ENCODE measurements at regions not wholly inside any gene's neighbourhood (a gene's known extent, or its start where the extent isn't known, plus 50 kb on each side); places are given as distances from the start of the nearest gene placed in this dataset.

- DNase-seq (ENCODE audit: low spot score): no peak
Observed at GRCh38 chr2:215597577-215597976, 161.7 kb upstream of the FN1 start.

GRCh38 chr2:215594766-215595165 is 158.9 kb upstream of the FN1 start:
- no peak for DNase-seq (ENCODE audit: low spot score)

- no peak for DNase-seq (ENCODE audit: low spot score)
Observed at GRCh38 chr2:215590010-215590745, 154.3 kb upstream of the FN1 start.

DNA sequence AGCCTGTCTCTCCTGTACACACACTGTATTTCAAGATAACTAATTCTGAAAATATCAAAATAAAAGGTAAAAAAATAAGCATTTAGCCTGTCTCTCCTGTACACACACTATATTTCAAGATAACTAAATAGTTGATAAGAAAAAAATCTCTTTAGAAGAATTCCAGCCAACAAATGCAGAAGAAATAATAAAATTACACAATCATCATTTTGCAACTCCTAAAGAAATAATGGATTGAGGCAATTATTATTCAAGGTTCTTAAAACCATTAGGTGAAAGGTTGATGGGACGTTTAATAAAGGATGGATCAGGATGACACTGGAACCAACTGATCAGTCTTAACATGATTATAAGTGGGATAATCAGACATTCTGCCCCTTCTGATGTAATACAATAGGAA is 148.0 kb upstream of the FN1 start:
- no peak for DNase-seq (ENCODE audit: low spot score)

DNA sequence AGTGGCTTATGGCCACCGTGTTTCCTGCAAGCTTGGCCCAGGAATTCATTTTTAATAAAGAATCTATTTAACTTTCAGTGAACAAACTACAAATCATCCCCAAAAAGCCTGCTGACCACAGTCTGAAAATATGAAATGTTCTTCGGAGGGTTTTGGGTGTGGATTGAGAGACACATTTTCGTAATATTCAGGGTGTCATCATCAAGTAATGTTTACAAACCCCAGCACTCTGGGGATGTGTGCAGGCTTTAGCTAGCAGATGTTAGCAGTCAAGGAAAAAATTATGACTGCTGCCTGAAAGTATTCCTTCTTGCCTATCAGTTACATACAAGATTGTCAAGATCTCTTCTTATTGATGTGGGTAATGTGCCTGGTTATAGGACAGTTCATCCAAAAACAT is 143.9 kb upstream of the FN1 start:
- DNase-seq (ENCODE audit: low spot score): no peak

DNA sequence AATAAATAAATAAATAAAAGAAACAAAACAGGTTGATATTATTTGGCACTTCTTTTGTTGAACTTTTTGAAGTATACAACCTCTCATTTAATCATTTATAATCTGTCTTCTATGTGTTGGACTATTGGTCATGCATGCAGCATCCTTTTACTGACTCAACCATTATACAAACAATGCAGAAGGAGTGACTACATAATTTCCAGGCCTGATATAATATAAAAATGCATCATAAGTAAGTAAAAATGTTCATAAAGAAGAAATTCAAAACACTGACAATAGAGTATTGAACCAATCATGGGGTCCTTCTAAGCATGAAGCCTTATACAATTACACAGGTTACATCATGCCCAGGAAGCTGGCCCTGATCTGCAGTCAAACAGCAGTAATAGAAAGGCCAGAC is 141.5 kb upstream of the FN1 start:
- DNase-seq (ENCODE audit: low spot score): no peak

GRCh38 chr2:215576572-215576971 is 140.7 kb upstream of the FN1 start:
- DNase-seq (ENCODE audit: low spot score): no peak

DNA sequence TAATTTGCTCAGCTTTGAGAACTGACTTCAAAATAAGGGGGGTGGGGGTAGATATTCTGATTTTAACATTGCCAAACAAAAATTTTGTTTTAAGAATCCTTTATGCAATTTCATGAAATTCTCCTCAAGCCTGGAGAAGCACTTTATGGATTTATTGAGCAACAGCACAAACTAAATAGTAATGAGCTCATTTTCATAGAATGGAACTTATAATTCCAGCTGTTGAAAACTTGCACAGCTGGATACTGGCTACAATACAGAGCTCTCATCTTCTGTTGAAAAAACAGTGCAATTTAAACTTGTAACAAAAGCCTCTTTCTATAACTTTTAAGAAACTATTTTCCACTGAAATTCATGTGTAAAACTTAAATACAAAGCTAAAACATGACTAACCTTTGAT is 137.6 kb upstream of the FN1 start:
- no peak for DNase-seq (ENCODE audit: low spot score)

DNA sequence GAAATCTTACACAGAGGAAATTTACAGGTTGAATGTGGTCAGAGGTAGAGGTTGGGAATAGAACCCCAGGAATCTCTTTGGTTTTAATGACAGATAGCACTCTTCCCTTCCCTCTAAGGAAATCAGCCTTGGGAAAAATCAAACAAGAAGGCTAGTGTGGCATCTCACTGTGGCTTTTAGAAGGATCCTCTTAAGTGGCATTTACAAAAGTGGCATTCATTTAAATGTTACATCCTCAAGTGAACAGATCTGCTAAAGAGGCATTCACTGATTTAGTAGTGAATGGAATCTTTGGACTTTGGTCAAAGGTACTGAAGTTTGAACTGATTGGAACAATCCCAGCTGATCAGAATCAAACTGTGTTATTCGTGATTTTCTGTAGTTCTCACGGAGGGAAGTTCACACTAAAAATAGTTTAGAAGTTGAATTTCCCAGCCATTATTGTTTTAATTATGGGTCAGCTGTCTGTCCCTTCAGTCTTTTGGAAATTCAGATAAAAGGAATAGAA is 136.5 kb upstream of the FN1 start:
- no peak for DNase-seq (ENCODE audit: low spot score)

DNA sequence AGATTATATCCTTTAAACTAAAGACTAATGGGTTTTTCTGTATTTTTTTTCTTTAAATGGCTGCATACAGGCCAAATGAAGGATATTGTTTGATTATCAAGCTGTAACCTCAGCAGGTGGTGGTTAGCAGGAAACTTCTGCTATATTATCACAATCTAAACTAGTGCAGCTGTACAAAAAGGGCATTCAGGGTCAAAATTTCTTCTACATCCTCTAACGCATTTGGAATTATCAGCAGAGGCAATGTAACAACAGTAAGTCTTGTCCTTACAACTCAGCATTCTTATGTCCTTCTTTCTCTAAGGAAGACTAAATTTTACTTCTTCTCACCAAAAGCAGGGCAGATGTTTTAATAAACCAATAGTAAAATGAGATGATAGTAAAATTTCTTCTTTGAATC is 135.8 kb upstream of the FN1 start:
- DNase-seq (ENCODE audit: low spot score): no peak

DNA sequence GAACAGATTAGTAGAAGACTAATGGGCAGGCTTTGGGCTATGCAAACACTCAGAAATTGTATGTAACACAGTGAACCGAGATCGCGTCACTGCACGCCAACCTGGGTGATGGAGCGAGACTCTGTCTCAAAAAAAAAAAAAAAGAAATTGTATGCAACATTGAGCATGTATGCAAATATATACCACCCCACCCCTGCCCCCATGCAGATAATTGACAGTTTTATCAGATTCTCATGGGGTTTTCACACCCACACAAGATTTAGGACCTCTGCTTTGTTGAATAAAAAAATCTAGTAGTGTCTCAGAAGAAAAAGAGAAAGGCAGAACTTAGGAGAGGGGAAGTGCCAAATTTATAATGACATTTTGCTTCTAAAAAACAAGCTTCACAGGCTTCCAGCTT is 131.6 kb upstream of the FN1 start:
- no peak for DNase-seq (ENCODE audit: low spot score)

- no peak for DNase-seq (ENCODE audit: low spot score)
Observed at GRCh38 chr2:215565897-215566296, 130.0 kb upstream of the FN1 start.

- DNase-seq (ENCODE audit: low spot score): no peak
Observed at GRCh38 chr2:215557701-215558100, 121.8 kb upstream of the FN1 start.

- no peak for DNase-seq (ENCODE audit: low spot score)
Observed at GRCh38 chr2:215556979-215557378, 121.1 kb upstream of the FN1 start.

DNA sequence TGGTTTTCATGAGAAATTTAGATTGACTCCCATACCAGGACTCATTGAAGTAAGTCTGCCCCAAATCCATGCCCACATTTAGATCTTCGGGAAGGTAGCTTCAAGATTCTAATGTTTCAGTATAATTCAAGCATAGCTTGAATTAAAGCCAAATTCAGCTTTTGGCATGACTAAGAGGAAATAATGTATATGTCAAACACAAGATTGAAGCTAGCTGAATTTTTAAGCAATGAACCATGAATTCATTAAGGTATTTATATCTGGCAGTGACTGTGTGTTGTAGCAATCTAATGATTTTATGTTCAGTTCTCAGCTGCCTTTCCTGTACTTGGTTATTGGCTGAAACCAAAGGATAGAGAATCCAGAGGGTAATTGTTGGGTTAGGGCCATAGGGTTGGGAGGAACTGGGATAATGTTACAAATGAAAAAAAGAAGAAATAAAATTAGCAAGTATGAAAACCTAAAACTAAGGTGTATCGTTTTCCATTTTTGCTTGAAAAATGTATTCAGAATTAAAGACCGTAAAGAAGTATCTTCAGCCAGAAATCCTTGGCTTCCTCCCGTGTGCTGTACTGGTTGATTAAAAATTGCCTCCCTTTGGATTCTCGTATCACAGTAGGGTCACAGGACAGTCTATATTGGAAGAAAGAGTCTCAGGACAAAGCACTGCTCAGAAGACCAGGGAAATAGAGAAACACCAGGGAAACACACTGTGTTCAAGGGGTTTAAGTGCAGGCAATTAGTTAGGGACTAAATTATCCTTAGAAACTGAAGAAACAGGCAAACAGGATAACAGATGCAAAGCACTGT is 119.0 kb upstream of the FN1 start:
- DNase-seq (ENCODE audit: low spot score): no peak

GRCh38 chr2:215553946-215554345 is 118.1 kb upstream of the FN1 start:
- DNase-seq (ENCODE audit: low spot score): no peak

- no peak for DNase-seq (ENCODE audit: low spot score)
Observed at GRCh38 chr2:215552144-215552580, 116.3 kb upstream of the FN1 start.

DNA sequence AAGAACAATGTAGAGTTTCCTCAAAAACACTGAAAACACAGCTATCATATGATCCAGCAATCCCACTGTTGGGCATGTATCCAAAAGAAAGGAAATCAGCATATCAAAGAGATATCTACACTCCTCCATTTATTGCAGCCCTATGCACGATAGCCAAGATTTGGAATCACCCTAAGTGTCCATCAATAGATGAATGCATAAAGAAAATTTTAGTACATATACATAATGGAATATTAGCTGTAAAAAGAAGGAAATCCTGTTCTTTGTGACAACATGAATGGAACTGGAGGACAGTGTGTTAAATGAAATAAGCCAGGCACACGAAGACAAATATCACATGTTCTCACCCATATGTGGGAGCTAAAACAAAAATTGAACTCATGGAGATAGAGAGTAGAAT is 114.5 kb upstream of the FN1 start:
- DNase-seq (ENCODE audit: low spot score): no peak

- DNase-seq (ENCODE audit: low spot score): no peak
Observed at GRCh38 chr2:215548714-215549113, 112.8 kb upstream of the FN1 start.

GRCh38 chr2:215542690-215543089 is 106.8 kb upstream of the FN1 start:
- DNase-seq (ENCODE audit: low spot score): no peak

- DNase-seq (ENCODE audit: low spot score): no peak
Observed at GRCh38 chr2:215540658-215541057, 104.8 kb upstream of the FN1 start.

GRCh38 chr2:215537611-215538010 is 101.7 kb upstream of the FN1 start:
- no peak for DNase-seq (ENCODE audit: low spot score)

DNA sequence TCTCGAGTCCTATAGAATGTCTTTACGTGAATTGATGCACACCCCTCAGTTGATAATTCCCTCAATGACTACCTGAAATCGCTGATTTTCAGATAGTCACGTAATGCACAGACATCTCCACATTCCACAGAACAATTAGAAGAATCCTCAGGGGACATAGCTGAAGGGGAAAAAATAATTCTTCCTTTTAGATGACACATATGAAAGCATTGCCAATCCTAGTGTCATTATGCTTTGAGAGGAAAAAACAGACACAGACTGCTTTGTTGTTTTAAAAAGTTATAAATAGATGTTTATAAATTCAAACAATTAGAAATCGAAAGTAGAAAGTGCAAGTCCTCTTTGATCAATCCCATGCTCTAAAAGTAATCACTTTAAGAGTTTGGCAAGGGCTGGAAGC is 100.6 kb upstream of the FN1 start:
- no peak for DNase-seq (ENCODE audit: low spot score)
